ENCODE measurements at regions not wholly inside any gene's neighbourhood (a gene's known extent, or its start where the extent isn't known, plus 50 kb on each side); places are given as distances from the start of the nearest gene placed in this dataset.

DNA sequence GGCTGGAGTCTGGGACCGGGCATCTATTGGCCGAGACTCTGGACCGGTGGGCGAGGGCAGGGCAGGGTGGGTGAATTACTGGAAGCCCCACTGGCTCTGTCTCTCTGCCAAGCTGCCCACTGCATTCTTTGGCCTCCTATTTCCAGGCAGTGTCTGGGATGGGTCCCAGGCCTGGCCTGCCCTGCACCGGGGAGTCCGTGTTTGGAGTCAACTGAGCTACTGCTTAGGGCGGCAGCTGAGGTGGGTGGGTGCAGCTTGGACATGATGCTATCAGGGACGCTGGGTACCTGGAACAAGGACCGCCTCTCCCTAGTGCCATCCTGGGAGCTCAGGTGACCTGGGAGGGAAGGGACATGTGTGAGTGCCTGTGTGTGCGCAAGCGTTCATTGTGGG, 58.1 kb downstream of the SOCS3 start:
- POLR2A ChIA-PET (ENCODE audit: unreplicated experiment): no interaction called here
- ATAC-seq (ENCODE audit: low read depth): no peak
- WGBS, 2 experiments (ENCODE audit: extremely low coverage in 2 of 2, insufficient read length in 1 of 2): 88% methylated on average over 7 of the region's 11 CpGs; no CpG with 5 or more reads in 1 of the 2 experiments

More for the DNA sequence above, 58.1 kb downstream of the SOCS3 start:
- no peak overlapping the region for H2BK5ac ChIP-seq (ENCODE audit: low read depth, low read length, poor library complexity, severe bottlenecking)
- H2AFZ ChIP-seq (replicated peaks; ENCODE audit: low read length, poor library complexity): no peak overlapping the region
- H3K9me3 ChIP-seq (ENCODE audit: control insufficient read depth, insufficient read depth, low read length): peaks cover 7% of the 10 kb centered on the region
- BruUV-seq (replicated peaks): no TSS peak
- CTCF ChIA-PET: no interaction called here
- no peaks in the 10 kb centered on the region for H3K9me1 ChIP-seq (ENCODE audit: insufficient read depth, low read length)
- H3K18ac ChIP-seq (ENCODE audit: low read depth, low read length): no peak overlapping the region
- no peaks in the 10 kb centered on the region for H3K27me3 ChIP-seq (ENCODE audit: control insufficient read depth, insufficient read depth, low read length)
- intact Hi-C loops (cut with micrococcal nuclease) (no loop called here), dilution Hi-C loops (cut with HindIII; ENCODE audit: low sequenced_read_pairs, unreplicated experiment) (no loop called here), in situ Hi-C loops (cut with MboI; ENCODE audit: low sequenced_read_pairs) (no loop called here)
- H3K4me3 ChIP-seq (ENCODE audit: insufficient read depth, low read depth, low read length): no peak overlapping the region
- H3K4ac ChIP-seq (ENCODE audit: low read depth, low read length): no peak overlapping the region
- no peak overlapping the region for H2BK120ac ChIP-seq (ENCODE audit: low read depth, low read length)
- no peak overlapping the region for H2AK9ac ChIP-seq (replicated peaks; ENCODE audit: low read depth, low read length, poor library complexity)
- no peak overlapping the region for H4K8ac ChIP-seq (ENCODE audit: low read depth in 2 of 2, low read length in 2 of 2)
- no peak overlapping the region for H3K56ac ChIP-seq (ENCODE audit: extremely low read depth, insufficient read depth, low read length)
- no peak overlapping the region for H2BK15ac ChIP-seq (ENCODE audit: low read depth, low read length)
- H3K27ac ChIP-seq (ENCODE audit: insufficient read depth, low read length): no peak overlapping the region
- no peak overlapping the region for H3K9ac ChIP-seq (ENCODE audit: low read depth, low read length)
- no peak overlapping the region for H3K14ac ChIP-seq (replicated peaks; ENCODE audit: low read depth, low read length)
- H4K91ac ChIP-seq (ENCODE audit: insufficient read depth, low read depth, low read length): no peak overlapping the region
- H3K79me1 ChIP-seq (ENCODE audit: low read depth in 1 of 2, low read length in 2 of 2): no peaks in the 10 kb centered on the region
- H2BK20ac ChIP-seq (ENCODE audit: low read depth, low read length): no peak overlapping the region
- DNase-seq: no peak
- H3K4me2 ChIP-seq (ENCODE audit: low read depth, low read length): no peak overlapping the region
- H2AK5ac ChIP-seq (ENCODE audit: low read depth, low read length): no peak overlapping the region
- no peaks in the 10 kb centered on the region for H3K36me3 ChIP-seq (ENCODE audit: control insufficient read depth, insufficient read depth, low read length)
- H3K23ac ChIP-seq (ENCODE audit: low read depth, low read length): no peak overlapping the region
- no peaks in the 10 kb centered on the region for H4K20me1 ChIP-seq (ENCODE audit: insufficient read depth, low read length)
- TF ChIP-seq CEBPB (IDR thresholded peaks at IDR 0.05; ENCODE audit: low read depth, low read length) (no peak), CHD1 (IDR thresholded peaks at IDR 0.05; ENCODE audit: low read depth, low read length) (no peak), BHLHE40 (IDR thresholded peaks at IDR 0.05; ENCODE audit: low read depth, low read length) (no peak)
- TF ChIP-seq, protein P1, sequence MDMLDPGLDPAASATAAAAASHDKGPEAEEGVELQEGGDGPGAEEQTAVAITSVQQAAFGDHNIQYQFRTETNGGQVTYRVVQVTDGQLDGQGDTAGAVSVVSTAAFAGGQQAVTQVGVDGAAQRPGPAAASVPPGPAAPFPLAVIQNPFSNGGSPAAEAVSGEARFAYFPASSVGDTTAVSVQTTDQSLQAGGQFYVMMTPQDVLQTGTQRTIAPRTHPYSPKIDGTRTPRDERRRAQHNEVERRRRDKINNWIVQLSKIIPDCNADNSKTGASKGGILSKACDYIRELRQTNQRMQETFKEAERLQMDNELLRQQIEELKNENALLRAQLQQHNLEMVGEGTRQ (IDR thresholded peaks at IDR 0.05; ENCODE audit: low read depth, low read length): no peak
- H3K4me1 ChIP-seq (ENCODE audit: control insufficient read depth, insufficient read depth, low read length): peaks cover 2% of the 10 kb centered on the region; the same call in 1 of the 2 replicates
- no peak overlapping the region for H4K5ac ChIP-seq (ENCODE audit: low read depth, low read length)

Measured in IMR-90 (cell line).